Panc1 (cell line): ENCODE measurements at regions not wholly inside any gene's neighbourhood (a gene's known extent, or its start where the extent isn't known, plus 50 kb on each side); places are given as distances from the start of the nearest gene placed in this dataset.

Experiments
- ATAC-seq: fragments of 200-7000 bp; cut with Tn5 transposase; 2 replicates; pipeline ENCODE4 v1.9.1; 2020; ENCODE audit warnings: mild to moderate bottlenecking, moderate library complexity
- BruUV-seq: library from RNA; stranded (reverse); fragments of 400-500 nt; replicated peaks from 2 replicates; lab custom pipeline; 2021; lab: Mats Ljungman, UMichigan
- CTCF ChIA-PET: fragments of 300-600 bp; sonication (Branson Sonifier 250); formaldehyde crosslinking; loops from one replicate; lab custom pipeline; 2022; ENCODE audit warnings: antibody characterized with exemption; lab: Charles Lee
- POLR2A ChIA-PET: fragments of 300-600 bp; sonication (Branson Sonifier 250); formaldehyde crosslinking; loops from one replicate; lab custom pipeline; 2022; ENCODE audit warnings: antibody characterized with exemption; lab: Charles Lee
- DNase-seq: peaks from one replicate; pipeline ENCODE4 v3.0.0-alpha.2; 2010; ENCODE audit warnings: low read depth, low spot score
- H3K27ac ChIP-seq: 2 replicates; pipeline ENCODE4 v1.5.1; 2011; ENCODE audit warnings: mild to moderate bottlenecking, low read length, inconsistent platforms
- H3K27me3 ChIP-seq: fragments of 200-500 bp; sonication (Bioruptor generic); 2 replicates; pipeline ENCODE4 v1.6.0; 2014; ENCODE audit warnings: low read length, inconsistent platforms; ENCODE audit not compliant: control insufficient read depth, insufficient read depth
- H3K36me3 ChIP-seq: fragments of 200-500 bp; sonication (Bioruptor generic); 2 replicates; pipeline ENCODE4 v1.5.1; 2014; ENCODE audit warnings: inconsistent platforms, mild to moderate bottlenecking, low read length, moderate library complexity; ENCODE audit not compliant: control insufficient read depth, insufficient read depth
- H3K4me1 ChIP-seq: 2 replicates; pipeline ENCODE4 v1.5.1; 2011; ENCODE audit warnings: inconsistent platforms, mild to moderate bottlenecking, low read length, moderate library complexity; ENCODE audit not compliant: control insufficient read depth, insufficient read depth
- H3K4me3 ChIP-seq, 2 experiments: 2 replicates each; pipeline ENCODE4 v1.5.1; 2011 to 2012; ENCODE audit warnings: low read depth in 2 of 2, low read length in 2 of 2, mild to moderate bottlenecking in 2 of 2, inconsistent platforms in 1 of 2, moderate library complexity in 1 of 2
- H3K9me3 ChIP-seq: fragments of 200-500 bp; sonication (Bioruptor generic); 2 replicates; pipeline ENCODE4 v1.5.1; 2014; ENCODE audit warnings: low read depth, mild to moderate bottlenecking, inconsistent platforms, low read length, moderate library complexity; ENCODE audit not compliant: control insufficient read depth, insufficient read depth
- CTCF ChIP-seq: fragments of 450-650 bp; IDR thresholded peaks from 2 replicates; pipeline ENCODE4 v1.5.1; 2017; ENCODE audit warnings: mild to moderate bottlenecking
- POLR2AphosphoS5 ChIP-seq: IDR thresholded peaks from 2 replicates; pipeline ENCODE4 v1.6.1; 2012; ENCODE audit warnings: mild to moderate bottlenecking, low read depth, low read length, moderate library complexity
- REST ChIP-seq, 2 experiments: IDR thresholded peaks; 2 replicates each; pipeline ENCODE4 v1.6.1; 2011 to 2012; ENCODE audit warnings: low read depth in 2 of 2, control low read depth in 1 of 2, low read length in 1 of 2, mild to moderate bottlenecking in 1 of 2, moderate library complexity in 1 of 2; ENCODE audit not compliant: insufficient read depth in 1 of 2
- SIN3A ChIP-seq: IDR thresholded peaks from 2 replicates; pipeline ENCODE4 v1.6.1; 2012; ENCODE audit warnings: low read depth, mild to moderate bottlenecking, low read length, moderate library complexity, borderline replicate concordance; ENCODE audit not compliant: insufficient read depth
- TCF7L2 ChIP-seq: IDR thresholded peaks from 2 replicates; pipeline ENCODE4 v1.6.1; 2011; ENCODE audit warnings: mild to moderate bottlenecking, low read depth, low read length, inconsistent platforms
- in situ Hi-C: cut with HindIII; loops from 2 replicates; pipeline ENCODE4 v1.10.0; 2016; ENCODE audit warnings: low sequenced_read_pairs, low pct_unique_long_range_greater_than_20kb
- intact Hi-C: fragments of 100-400 bp; cut with micrococcal nuclease; formaldehyde crosslinking; loops from one replicate; pipeline ENCODE4 v1.10.0; 2022; ENCODE audit not compliant: unreplicated experiment

- no peak for DNase-seq
- Histone ChIP-seq H3K4me1 (no peaks in the 10 kb centered on the region), H3K27me3 (no peaks in the 10 kb centered on the region), H3K27ac (no peak overlapping the region), H3K4me3 (no peak overlapping the region), H3K36me3 (no peaks in the 10 kb centered on the region), H3K9me3 (no peaks in the 10 kb centered on the region; the same call in 1 of the 2 replicates)
- intact Hi-C loops (no loop called here), in situ Hi-C loops (no loop called here)
- ATAC-seq, result no peak
- BruUV-seq, result no TSS peak
- POLR2A ChIA-PET, result no interaction called here
- TF ChIP-seq CTCF (peak; percentile 8; the same call in 1 of the 2 replicates), SIN3A (no peak)
- CTCF ChIA-PET, result no interaction called here
These were observed 122.0 kb upstream of the BMP5 start for GRCh38 chr6:55997223-55997874.

GRCh38 chr6:55994531-55994930, 119.1 kb upstream of the BMP5 start:
- Histone ChIP-seq H3K9me3 (no peaks in the 10 kb centered on the region; the same call in 1 of the 2 replicates), H3K27me3 (no peaks in the 10 kb centered on the region), H3K4me1 (no peaks in the 10 kb centered on the region), H3K27ac (no peak overlapping the region), H3K4me3 (no peak overlapping the region), H3K36me3 (no peaks in the 10 kb centered on the region)
- in situ Hi-C loops (no loop called here), intact Hi-C loops (no loop called here)
- no peak for TF ChIP-seq CTCF
- no peak for TF ChIP-seq REST (IDR thresholded peaks at IDR 0.05; ENCODE audit: insufficient read depth in 1 of 2, low read depth in 2 of 2, low read length in 1 of 2)
- no peak for TF ChIP-seq SIN3A
- no peak for TF ChIP-seq POLR2AphosphoS5
- TF ChIP-seq TCF7L2, result no peak
- ChIA-PET CTCF (no interaction called here), POLR2A (no interaction called here)
- DNase-seq (no peak), ATAC-seq (no peak)
- no TSS peak for BruUV-seq
